Muscle layer of duodenum (tissue), 2 donors: ENCODE measurements at regions not wholly inside any gene's neighbourhood (a gene's known extent, or its start where the extent isn't known, plus 50 kb on each side); places are given as distances from the start of the nearest gene placed in this dataset.

ENCODE experiments used
- H3K27ac ChIP-seq: one replicate; pipeline ENCODE4 v1.7.0; 2013; ENCODE audit warnings: mild to moderate bottlenecking, low read length
- H3K27me3 ChIP-seq: one replicate; pipeline ENCODE4 v1.7.0; 2013; ENCODE audit warnings: low read depth, mild to moderate bottlenecking, control low read depth, low read length
- H3K36me3 ChIP-seq, 2 donors: one replicate each; pipeline ENCODE4 v1.7.0; 2013; ENCODE audit warnings: low read length in 2 of 2, control low read depth in 1 of 2, mild to moderate bottlenecking in 1 of 2; ENCODE audit not compliant: insufficient read depth in 2 of 2, control insufficient read depth in 1 of 2
- H3K4me1 ChIP-seq, 2 donors: one replicate each; pipeline ENCODE4 v1.7.0; 2013; ENCODE audit warnings: low read length in 2 of 2, mild to moderate bottlenecking in 2 of 2, control low read depth in 1 of 2, moderate library complexity in 1 of 2; ENCODE audit not compliant: insufficient read depth in 2 of 2, control insufficient read depth in 1 of 2
- H3K4me3 ChIP-seq, 2 donors: one replicate each; pipeline ENCODE4 v1.7.0; 2013; ENCODE audit warnings: low read length in 2 of 2, low read depth in 1 of 2, mild to moderate bottlenecking in 1 of 2
- H3K9me3 ChIP-seq, 2 donors: one replicate each; pipeline ENCODE4 v1.7.0; 2013; ENCODE audit warnings: low read length in 2 of 2, control low read depth in 1 of 2, mild to moderate bottlenecking in 1 of 2; ENCODE audit not compliant: control insufficient read depth in 1 of 2
- donor health status: healthy.

DNA sequence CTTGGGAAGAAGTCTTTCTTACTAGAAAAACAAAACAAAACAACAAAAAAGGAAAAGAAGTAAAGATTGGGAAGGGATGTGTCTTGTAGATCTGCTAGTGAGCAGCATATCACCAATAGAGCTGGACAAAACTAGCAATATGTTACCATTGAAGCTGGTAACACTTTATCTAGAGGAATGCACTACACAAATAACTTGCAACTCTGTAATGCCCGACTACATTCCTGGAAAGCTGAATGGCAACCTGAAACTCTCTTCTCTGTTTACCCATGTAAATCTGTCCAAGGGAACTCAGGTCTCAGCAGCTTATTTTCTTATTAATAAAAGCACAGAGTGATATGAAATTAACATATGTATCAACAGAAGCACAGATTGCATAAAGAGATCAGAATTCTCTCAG, 624.4 kb downstream of the KCNH5 start:
- H3K9me3 ChIP-seq: no peaks in the 10 kb centered on the region
- H3K27ac ChIP-seq: no peak overlapping the region
- no peaks in the 10 kb centered on the region for H3K4me1 ChIP-seq
- no peaks in the 10 kb centered on the region for H3K27me3 ChIP-seq
- H3K4me3 ChIP-seq: no peak overlapping the region
- no peaks in the 10 kb centered on the region for H3K36me3 ChIP-seq

DNA sequence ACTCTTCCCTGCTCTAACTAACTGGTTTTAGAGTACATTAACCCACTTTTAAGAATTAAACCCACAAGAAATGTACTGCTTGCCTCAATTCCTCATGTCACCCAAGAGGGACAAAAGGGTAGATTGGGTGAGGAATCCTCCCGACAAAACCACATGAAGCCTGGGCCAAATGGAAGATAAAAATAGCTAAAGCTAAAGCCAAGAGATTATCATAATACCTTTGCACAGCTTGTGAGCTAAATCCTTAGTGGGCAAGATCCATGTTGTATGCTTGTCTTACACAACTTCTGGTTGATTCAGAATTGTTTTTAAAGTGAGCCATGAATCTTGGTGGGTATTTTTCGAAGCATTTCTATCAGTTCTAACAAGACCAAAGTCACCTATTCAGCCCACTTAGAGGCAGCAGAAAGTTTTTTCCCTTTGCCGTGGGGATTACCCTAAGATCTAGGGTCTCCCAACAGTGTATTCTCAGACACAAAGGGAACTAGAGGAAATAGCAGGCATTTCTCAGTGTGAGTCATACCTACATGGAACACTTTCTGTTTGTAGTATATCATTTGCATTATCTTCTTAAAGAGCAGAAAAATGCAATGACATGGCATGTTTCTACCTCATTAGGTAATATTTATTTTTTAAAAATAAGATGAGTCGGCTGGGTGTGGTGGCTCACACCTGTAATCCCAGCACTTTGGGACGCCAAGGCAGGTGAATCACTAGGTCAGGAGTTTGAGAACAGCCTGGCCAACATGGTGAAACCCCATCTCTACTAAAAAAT, 616.6 kb downstream of the KCNH5 start:
- H3K36me3 ChIP-seq: no peaks in the 10 kb centered on the region

GRCh38 chr14:62429683-62430082, 615.6 kb downstream of the KCNH5 start:
- Histone ChIP-seq H3K9me3 (peaks cover 7 to 15% of the 10 kb centered on the region in 2 donors), H3K27me3 (no peaks in the 10 kb centered on the region), H3K36me3 (no peaks in the 10 kb centered on the region), H3K4me3 (no peak overlapping the region), H3K4me1 (no peaks in the 10 kb centered on the region), H3K27ac (no peak overlapping the region)

More for the DNA sequence above, 616.6 kb downstream of the KCNH5 start:
- Histone ChIP-seq H3K27ac (no peak overlapping the region), H3K9me3 (peaks cover 7 to 12% of the 10 kb centered on the region in 2 donors), H3K27me3 (no peaks in the 10 kb centered on the region), H3K4me1 (no peaks in the 10 kb centered on the region), H3K4me3 (no peak overlapping the region)

- no peak overlapping the region for H3K27ac ChIP-seq
- H3K4me1 ChIP-seq: no peaks in the 10 kb centered on the region
- H3K9me3 ChIP-seq: peaks cover 7 to 19% of the 10 kb centered on the region in 2 donors
- no peaks in the 10 kb centered on the region for H3K27me3 ChIP-seq
- no peaks in the 10 kb centered on the region for H3K36me3 ChIP-seq
- no peak overlapping the region for H3K4me3 ChIP-seq
Measured at GRCh38 chr14:62431496-62431895, 613.8 kb downstream of the KCNH5 start.

DNA sequence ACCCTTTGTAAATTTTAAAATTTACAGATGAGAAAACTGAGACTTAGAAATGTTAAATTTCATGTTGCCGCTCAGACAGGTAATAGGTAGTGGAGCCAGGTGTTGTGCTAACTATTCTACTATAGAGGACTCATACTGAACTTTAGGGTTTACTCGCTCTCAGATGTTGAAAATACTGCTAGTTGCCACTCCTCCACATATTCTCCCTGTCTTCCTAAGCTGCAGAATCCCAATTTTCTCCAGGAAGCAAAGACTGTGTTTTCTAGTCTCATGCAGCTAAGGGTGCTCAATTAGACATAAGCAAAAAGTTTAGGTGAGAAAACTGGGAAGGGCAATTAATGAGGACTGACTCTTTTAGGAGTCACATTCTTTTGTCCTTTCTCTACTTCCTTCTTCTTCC, 612.3 kb downstream of the KCNH5 start:
- Histone ChIP-seq H3K9me3 (peaks cover 7 to 20% of the 10 kb centered on the region in 2 donors), H3K4me1 (no peaks in the 10 kb centered on the region), H3K27ac (no peak overlapping the region), H3K36me3 (no peaks in the 10 kb centered on the region), H3K27me3 (no peaks in the 10 kb centered on the region), H3K4me3 (no peak overlapping the region)

DNA sequence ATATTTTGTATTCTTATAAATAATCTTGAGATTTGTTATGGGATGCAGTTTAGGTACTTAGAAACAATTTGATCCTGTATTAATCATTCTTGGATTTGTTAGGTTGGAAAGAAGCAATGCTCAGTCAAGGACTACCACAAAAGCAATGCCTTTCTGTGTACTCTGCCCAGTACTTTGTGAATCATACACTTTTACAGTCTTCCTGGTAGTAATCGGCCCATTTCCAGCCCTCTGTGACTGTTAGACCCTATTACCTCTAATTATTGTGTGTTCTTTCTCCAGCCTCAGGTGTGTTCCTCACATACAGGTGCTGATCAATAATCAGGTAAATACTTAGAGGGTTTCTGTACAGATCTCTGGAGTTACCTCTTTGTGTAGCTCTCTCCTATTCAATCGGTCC, 609.0 kb downstream of the KCNH5 start:
- no peaks in the 10 kb centered on the region for H3K36me3 ChIP-seq
- peaks cover 7 to 33% of the 10 kb centered on the region in 2 donors for H3K9me3 ChIP-seq
- no peak overlapping the region for H3K4me3 ChIP-seq
- H3K27ac ChIP-seq: no peak overlapping the region
- H3K4me1 ChIP-seq: no peaks in the 10 kb centered on the region
- H3K27me3 ChIP-seq: no peaks in the 10 kb centered on the region

DNA sequence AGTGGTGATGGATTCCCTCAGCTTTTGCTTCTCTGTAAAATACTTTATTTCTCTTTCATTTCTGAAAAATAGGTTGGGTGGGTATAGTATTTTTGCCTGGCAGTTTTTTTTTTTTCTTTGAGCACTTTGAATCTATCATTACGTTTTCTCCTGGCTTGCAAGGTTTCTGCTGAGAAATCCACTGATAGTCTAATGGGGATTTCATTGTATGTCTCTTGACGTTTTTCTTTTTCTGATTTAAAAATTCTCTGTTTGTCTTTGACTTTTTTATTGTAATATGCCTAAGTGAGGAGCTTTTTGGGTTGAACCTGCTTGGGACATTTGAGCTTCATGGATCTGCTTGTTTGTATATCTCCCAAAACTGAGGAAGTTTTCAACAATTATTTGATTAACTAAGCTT, 606.0 kb downstream of the KCNH5 start:
- Histone ChIP-seq H3K36me3 (no peaks in the 10 kb centered on the region), H3K27me3 (no peaks in the 10 kb centered on the region), H3K4me3 (no peak overlapping the region), H3K4me1 (no peaks in the 10 kb centered on the region), H3K9me3 (peaks cover 0 to 27% of the 10 kb centered on the region in 2 donors), H3K27ac (no peak overlapping the region)

- H3K4me3 ChIP-seq: no peak overlapping the region
- no peaks in the 10 kb centered on the region for H3K36me3 ChIP-seq
- H3K27me3 ChIP-seq: no peaks in the 10 kb centered on the region
- H3K4me1 ChIP-seq: no peaks in the 10 kb centered on the region
- peaks cover 0 to 19% of the 10 kb centered on the region in 2 donors for H3K9me3 ChIP-seq
- no peak overlapping the region for H3K27ac ChIP-seq
Measured at GRCh38 chr14:62443796-62444195, 601.5 kb downstream of the KCNH5 start.

DNA sequence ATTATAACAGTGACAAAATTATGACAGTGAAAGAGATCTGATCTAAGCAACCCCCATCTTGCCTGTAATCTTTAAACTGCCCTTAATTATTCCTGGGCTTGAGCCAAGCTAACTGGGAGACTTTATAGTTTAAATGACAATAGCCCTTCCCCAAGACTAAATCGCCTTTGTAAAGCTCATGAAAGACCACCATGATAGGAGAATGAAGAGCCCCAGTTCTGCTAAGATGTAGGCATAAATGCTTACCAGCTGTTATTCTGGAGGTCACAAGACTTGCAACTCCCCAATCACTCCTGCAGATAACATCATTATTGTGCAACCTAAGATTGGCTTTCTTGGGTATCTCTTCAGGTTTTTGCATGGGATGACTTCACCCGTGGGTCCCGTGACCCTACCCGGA, 599.7 kb downstream of the KCNH5 start:
- no peaks in the 10 kb centered on the region for H3K4me1 ChIP-seq
- no peak overlapping the region for H3K27ac ChIP-seq
- H3K9me3 ChIP-seq: peaks cover 0 to 6% of the 10 kb centered on the region in 2 donors
- H3K36me3 ChIP-seq: no peaks in the 10 kb centered on the region
- H3K4me3 ChIP-seq: no peak overlapping the region
- H3K27me3 ChIP-seq: no peaks in the 10 kb centered on the region

DNA sequence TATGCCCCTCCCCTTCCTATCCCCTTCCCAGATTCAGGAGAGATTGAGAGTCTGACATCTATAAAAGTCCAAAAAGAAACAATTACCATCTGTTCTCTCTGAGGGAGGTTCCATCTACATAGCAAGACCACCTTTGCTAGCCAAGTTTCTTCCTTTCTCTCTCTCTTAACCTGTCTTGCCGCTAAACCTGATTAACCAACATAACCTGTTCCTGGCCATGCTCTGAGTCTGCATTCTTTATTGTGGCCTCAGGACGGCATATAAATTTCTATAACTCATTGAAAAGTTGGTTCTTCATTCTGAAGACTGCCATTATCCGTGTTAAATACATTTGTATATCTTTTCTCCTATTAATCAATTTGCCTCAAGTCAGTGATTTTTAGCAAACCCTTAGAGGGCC, 594.0 kb downstream of the KCNH5 start:
- no peaks in the 10 kb centered on the region for H3K4me1 ChIP-seq
- no peak overlapping the region for H3K27ac ChIP-seq
- H3K9me3 ChIP-seq: no peaks in the 10 kb centered on the region
- no peaks in the 10 kb centered on the region for H3K27me3 ChIP-seq
- no peak overlapping the region for H3K4me3 ChIP-seq
- no peaks in the 10 kb centered on the region for H3K36me3 ChIP-seq

DNA sequence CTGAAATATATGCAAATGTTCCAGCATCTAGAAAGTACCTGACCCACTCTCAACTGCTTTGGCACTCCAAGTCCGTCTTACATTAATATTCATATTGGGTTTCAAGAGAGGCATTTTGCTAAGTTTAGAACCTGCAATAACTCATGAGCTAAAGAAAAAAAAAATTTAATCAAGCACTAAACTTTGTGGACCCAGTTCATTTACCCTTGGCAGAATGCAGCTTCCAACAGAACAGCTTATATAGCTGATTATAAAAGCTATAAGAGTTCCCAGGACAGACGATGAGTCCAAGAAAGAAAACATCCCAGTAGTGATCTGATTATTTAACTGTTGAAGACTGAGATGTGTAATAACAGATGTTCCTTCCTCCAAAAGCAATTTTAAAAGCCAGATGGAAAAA, 592.0 kb downstream of the KCNH5 start:
- no peaks in the 10 kb centered on the region for H3K9me3 ChIP-seq
- no peak overlapping the region for H3K27ac ChIP-seq
- H3K4me1 ChIP-seq: no peaks in the 10 kb centered on the region
- H3K27me3 ChIP-seq: no peaks in the 10 kb centered on the region
- no peaks in the 10 kb centered on the region for H3K36me3 ChIP-seq
- no peak overlapping the region for H3K4me3 ChIP-seq

DNA sequence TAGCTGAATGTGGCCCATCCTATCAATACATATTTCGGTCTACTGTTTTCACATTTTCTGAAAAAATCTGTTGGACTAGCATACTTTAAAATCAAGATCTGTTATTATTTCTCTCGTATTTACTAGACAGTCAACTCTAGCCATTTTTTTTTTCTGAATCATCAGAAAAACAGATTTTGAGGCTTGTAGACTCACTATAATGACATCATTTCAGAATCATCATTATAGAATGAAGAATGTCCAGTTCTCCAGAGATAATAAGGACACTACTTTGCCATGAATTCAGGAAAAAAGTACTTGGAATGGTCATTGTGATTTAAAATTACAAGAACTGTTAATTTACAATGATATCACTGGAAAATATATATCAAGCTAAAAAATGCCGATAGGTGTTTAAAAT, 589.8 kb downstream of the KCNH5 start:
- no peak overlapping the region for H3K4me3 ChIP-seq
- H3K36me3 ChIP-seq: no peaks in the 10 kb centered on the region
- no peak overlapping the region for H3K27ac ChIP-seq
- no peaks in the 10 kb centered on the region for H3K27me3 ChIP-seq
- no peaks in the 10 kb centered on the region for H3K9me3 ChIP-seq
- H3K4me1 ChIP-seq: no peaks in the 10 kb centered on the region
